Neutrophil (primary cell): ENCODE measurements at regions not wholly inside any gene's neighbourhood (a gene's known extent, or its start where the extent isn't known, plus 50 kb on each side); places are given as distances from the start of the nearest gene placed in this dataset.

Source experiments
- H3K27ac ChIP-seq: fragments of 200-600 bp; sonication (generic); 2 replicates; pipeline ENCODE4 v1.5.1; 2016; ENCODE audit warnings: mild to moderate bottlenecking, moderate library complexity
- H3K27me3 ChIP-seq: fragments of 200-600 bp; sonication (generic); 2 replicates; pipeline ENCODE4 v1.6.0; 2016; ENCODE audit warnings: mild to moderate bottlenecking
- H3K36me3 ChIP-seq: fragments of 200-600 bp; sonication (generic); 2 replicates; pipeline ENCODE4 v1.5.1; 2017
- H3K4me1 ChIP-seq, 2 experiments: fragments of 200-600 bp in 1 of 2; sonication (generic) in 1 of 2; 1 replicate in 1 of 2; 2 replicates in 1 of 2; pipeline versions ENCODE4 v1.5.1 to v1.6.1; 2013 to 2016; ENCODE audit warnings: low read depth in 1 of 2, low read length in 1 of 2, mild to moderate bottlenecking in 1 of 2, moderate library complexity in 1 of 2; ENCODE audit not compliant: control insufficient read depth in 1 of 2, insufficient read depth in 1 of 2
- H3K4me3 ChIP-seq, 2 experiments: fragments of 200-600 bp in 1 of 2; sonication (generic) in 1 of 2; 1 replicate in 1 of 2; 2 replicates in 1 of 2; pipeline ENCODE4 v1.5.1; 2013 to 2016; ENCODE audit warnings: low read depth in 1 of 2, low read length in 1 of 2, mild to moderate bottlenecking in 1 of 2, moderate library complexity in 1 of 2
- H3K9me3 ChIP-seq: fragments of 200-600 bp; sonication (generic); 2 replicates; pipeline ENCODE4 v1.5.1; 2016
- TF ChIP-seq, protein P1 (sequence below): fragments of 200-600 bp; sonication (generic); IDR thresholded peaks from 2 replicates; pipeline ENCODE4 v1.5.1; 2016; ENCODE audit warnings: antibody characterized with exemption

GRCh38 chr6:41470029-41470330 is 76.2 kb upstream of the FOXP4 start:
- TF ChIP-seq, protein P1, sequence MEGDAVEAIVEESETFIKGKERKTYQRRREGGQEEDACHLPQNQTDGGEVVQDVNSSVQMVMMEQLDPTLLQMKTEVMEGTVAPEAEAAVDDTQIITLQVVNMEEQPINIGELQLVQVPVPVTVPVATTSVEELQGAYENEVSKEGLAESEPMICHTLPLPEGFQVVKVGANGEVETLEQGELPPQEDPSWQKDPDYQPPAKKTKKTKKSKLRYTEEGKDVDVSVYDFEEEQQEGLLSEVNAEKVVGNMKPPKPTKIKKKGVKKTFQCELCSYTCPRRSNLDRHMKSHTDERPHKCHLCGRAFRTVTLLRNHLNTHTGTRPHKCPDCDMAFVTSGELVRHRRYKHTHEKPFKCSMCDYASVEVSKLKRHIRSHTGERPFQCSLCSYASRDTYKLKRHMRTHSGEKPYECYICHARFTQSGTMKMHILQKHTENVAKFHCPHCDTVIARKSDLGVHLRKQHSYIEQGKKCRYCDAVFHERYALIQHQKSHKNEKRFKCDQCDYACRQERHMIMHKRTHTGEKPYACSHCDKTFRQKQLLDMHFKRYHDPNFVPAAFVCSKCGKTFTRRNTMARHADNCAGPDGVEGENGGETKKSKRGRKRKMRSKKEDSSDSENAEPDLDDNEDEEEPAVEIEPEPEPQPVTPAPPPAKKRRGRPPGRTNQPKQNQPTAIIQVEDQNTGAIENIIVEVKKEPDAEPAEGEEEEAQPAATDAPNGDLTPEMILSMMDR, result no peak
- Histone ChIP-seq H3K27me3 (peaks cover 95% of the 10 kb centered on the region), H3K4me3 (no peak overlapping the region), H3K36me3 (no peaks in the 10 kb centered on the region), H3K9me3 (no peaks in the 10 kb centered on the region), H3K4me1 (no peaks in the 10 kb centered on the region), H3K27ac (no peak overlapping the region)

GRCh38 chr6:41470331-41471063 is 75.7 kb upstream of the FOXP4 start:
- Histone ChIP-seq H3K36me3 (no peaks in the 10 kb centered on the region), H3K27ac (no peak overlapping the region), H3K9me3 (no peaks in the 10 kb centered on the region), H3K27me3 (peaks cover 94% of the 10 kb centered on the region), H3K4me3 (no peak overlapping the region), H3K4me1 (no peaks in the 10 kb centered on the region)
- TF ChIP-seq, protein P1, result no peak

DNA sequence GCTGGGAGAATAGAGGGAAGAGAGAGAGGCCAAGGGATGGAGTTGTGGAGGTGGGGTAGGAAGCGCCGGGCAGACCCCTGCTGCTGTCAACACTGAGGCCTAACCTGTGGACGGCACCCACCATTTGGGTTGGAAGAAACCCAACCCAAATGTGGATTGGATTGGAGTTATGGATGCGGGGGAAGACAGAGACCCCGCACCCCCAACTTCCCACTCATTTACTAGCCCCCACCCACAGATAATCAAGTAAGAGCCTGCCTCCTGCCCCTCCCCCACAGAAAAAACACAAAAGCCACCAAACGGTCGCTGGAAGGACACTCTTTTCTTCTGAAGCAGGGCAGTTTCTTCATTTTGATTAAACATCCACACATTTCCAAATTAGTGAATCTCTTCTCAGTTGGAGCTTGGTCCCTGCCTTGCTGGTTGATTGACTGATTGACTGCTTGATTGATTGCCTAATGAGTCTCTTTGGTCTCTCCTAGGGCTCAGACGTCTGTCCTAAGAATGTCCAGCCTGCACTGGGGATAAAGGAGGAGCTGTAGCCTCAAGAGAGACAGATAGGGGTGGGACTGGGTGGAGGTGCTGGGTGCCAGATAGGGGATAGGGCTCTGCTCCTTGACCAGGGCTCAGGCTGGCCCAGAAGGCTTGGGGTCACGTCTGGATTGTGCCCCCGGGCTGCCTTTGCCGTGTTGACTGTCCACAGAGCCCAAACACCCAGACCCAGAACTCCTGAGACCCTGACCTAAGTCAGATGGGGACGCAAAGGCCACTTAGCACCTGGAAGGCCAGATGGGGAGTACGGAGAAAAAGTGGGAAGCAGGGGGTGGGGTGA is 74.9 kb upstream of the FOXP4 start:
- TF ChIP-seq, protein P1, result no peak
- H3K27me3 ChIP-seq, result peaks cover 96% of the 10 kb centered on the region
- no peaks in the 10 kb centered on the region for H3K4me1 ChIP-seq

GRCh38 chr6:41474213-41474933 is 71.8 kb upstream of the FOXP4 start:
- no peak overlapping the region for H3K4me3 ChIP-seq
- TF ChIP-seq, protein P1, result no peak
- no peaks in the 10 kb centered on the region for H3K36me3 ChIP-seq
- H3K27me3 ChIP-seq, result peaks cover 91% of the 10 kb centered on the region
- H3K4me1 ChIP-seq, result no peaks in the 10 kb centered on the region
- H3K9me3 ChIP-seq, result no peaks in the 10 kb centered on the region
- H3K27ac ChIP-seq, result no peak overlapping the region

More for the DNA sequence above, 74.9 kb upstream of the FOXP4 start:
- H3K27ac ChIP-seq, result no peak overlapping the region
- no peaks in the 10 kb centered on the region for H3K36me3 ChIP-seq
- H3K4me3 ChIP-seq, result no peak overlapping the region
- no peaks in the 10 kb centered on the region for H3K9me3 ChIP-seq

DNA sequence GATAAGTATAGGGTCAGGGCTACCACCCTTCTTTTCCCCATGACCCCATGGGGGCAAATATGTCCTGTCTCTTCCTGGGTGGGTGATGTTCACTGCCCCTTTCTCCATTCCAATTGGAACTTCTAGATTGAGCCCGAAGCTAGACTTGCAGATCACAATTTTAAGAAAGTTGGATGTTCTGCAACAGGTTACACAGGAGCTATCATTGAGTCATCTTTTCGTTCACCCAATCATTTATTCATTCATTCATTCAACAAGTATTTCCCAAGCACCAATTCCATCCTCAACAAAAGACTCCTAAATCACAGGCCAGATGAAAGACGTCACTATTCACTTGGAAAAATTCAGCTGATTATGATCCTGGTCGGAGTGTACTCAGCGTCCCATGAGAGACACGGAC is 71.0 kb upstream of the FOXP4 start:
- TF ChIP-seq, protein P1, result no peak
- no peaks in the 10 kb centered on the region for H3K4me1 ChIP-seq
- H3K9me3 ChIP-seq, result no peaks in the 10 kb centered on the region
- H3K27ac ChIP-seq, result no peak overlapping the region
- no peak overlapping the region for H3K4me3 ChIP-seq
- no peaks in the 10 kb centered on the region for H3K36me3 ChIP-seq
- peaks cover 83% of the 10 kb centered on the region for H3K27me3 ChIP-seq
